ENCODE measurements at regions not wholly inside any gene's neighbourhood (a gene's known extent, or its start where the extent isn't known, plus 50 kb on each side); places are given as distances from the start of the nearest gene placed in this dataset.
A peak's percentile ranks its signal among the peaks of the same experiment; 100 is the strongest.

DNA sequence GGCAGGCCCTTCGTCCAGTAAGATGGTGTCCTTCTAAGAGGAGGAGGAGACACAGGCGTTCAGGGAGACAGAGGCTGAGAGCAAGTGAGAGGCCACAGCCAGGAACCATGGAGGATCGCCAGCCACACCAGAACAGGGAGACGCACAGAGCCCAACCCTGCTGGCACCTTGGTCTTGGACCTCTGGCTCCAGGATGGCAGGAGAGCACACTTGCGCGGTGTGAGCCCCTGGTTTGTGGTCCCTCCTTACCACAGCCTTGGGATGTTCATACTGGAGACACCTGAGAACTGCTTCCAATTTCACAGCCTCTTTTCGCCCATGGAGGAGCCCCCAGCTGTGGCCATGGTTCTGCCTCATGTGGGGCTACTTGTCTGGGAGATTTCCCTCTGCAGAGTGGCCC is 222.4 kb downstream of the DLL1 start:
- no peaks in the 10 kb centered on the region for H3K36me3 ChIP-seq
- H3K27ac ChIP-seq: no peak overlapping the region
- no peak overlapping the region for H3K4me3 ChIP-seq
- no peaks in the 10 kb centered on the region for H3K4me1 ChIP-seq
- H3K27me3 ChIP-seq: no peaks in the 10 kb centered on the region
- TF ChIP-seq CTCF (IDR thresholded peaks at IDR 0.05): no peak
- peaks cover 0 to 13% of the 10 kb centered on the region in 2 donors for H3K9me3 ChIP-seq
- DNase-seq (ENCODE audit: low spot score): no peak

DNA sequence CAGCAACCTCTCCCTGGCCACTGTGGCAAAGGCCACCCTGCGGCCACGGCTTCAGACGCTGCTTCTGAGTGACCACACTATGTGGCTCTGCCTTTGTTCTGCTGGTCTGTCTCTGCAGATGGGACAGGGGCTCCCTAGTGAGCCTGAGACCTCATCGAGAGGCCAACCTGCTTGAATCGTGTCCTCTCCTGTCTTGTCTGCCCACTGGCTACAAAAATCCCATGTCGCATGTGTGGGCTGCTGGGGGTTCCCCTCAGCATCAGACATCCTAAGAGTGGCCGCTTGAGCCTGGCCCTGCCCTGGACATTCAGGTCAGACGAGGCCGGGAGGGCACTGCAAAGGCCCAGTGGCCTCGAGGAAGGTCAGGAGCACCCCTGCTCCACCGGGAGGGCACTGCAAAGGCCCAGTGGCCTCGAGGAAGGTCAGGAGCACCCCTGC is 222.9 kb downstream of the DLL1 start:
- TF ChIP-seq CTCF (IDR thresholded peaks at IDR 0.05): no peak
- no peak for DNase-seq (ENCODE audit: low spot score)

GRCh38 chr6:170067181-170067641 is 223.7 kb downstream of the DLL1 start:
- H3K4me3 ChIP-seq: no peak overlapping the region
- peaks cover 0 to 13% of the 10 kb centered on the region in 2 donors for H3K9me3 ChIP-seq
- no peaks in the 10 kb centered on the region for H3K36me3 ChIP-seq
- no peak for TF ChIP-seq CTCF (IDR thresholded peaks at IDR 0.05)
- peak; percentile 43 for DNase-seq (ENCODE audit: low spot score)
- H3K27ac ChIP-seq: no peak overlapping the region
- H3K27me3 ChIP-seq: no peaks in the 10 kb centered on the region
- H3K4me1 ChIP-seq: no peaks in the 10 kb centered on the region

More for the DNA sequence above, 222.9 kb downstream of the DLL1 start:
- H3K4me1 ChIP-seq: no peaks in the 10 kb centered on the region
- no peaks in the 10 kb centered on the region for H3K36me3 ChIP-seq
- H3K27me3 ChIP-seq: no peaks in the 10 kb centered on the region
- peaks cover 0 to 13% of the 10 kb centered on the region in 2 donors for H3K9me3 ChIP-seq
- no peak overlapping the region for H3K27ac ChIP-seq
- no peak overlapping the region for H3K4me3 ChIP-seq

DNA sequence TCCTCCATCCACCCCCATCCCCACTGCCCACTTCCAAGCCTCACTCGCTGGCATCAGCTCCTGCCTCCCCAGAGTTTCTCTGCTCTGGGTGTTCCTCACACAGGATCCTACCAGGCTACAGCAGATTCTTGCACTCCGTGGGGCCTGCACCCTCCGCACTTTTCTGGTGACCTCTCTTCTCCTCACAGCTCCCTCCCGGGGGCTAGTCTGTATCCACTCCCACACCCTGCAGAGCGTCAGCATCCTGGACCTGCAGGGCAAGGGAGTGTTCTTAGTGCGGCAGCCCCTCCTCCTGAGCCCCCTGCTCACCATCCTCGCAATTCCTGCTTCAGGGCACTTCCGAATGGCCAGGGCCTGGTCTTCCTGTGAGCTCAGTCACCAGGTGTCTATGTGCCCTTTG is 224.2 kb downstream of the DLL1 start:
- H3K27me3 ChIP-seq: no peaks in the 10 kb centered on the region
- no peak for TF ChIP-seq CTCF (IDR thresholded peaks at IDR 0.05)
- no peaks in the 10 kb centered on the region for H3K36me3 ChIP-seq
- no peaks in the 10 kb centered on the region for H3K4me1 ChIP-seq
- peaks cover 0 to 13% of the 10 kb centered on the region in 2 donors for H3K9me3 ChIP-seq
- H3K27ac ChIP-seq: no peak overlapping the region
- H3K4me3 ChIP-seq: no peak overlapping the region
- DNase-seq (ENCODE audit: low spot score): no peak

- Histone ChIP-seq H3K36me3 (no peaks in the 10 kb centered on the region), H3K4me1 (no peaks in the 10 kb centered on the region), H3K4me3 (no peak overlapping the region), H3K9me3 (no peaks in the 10 kb centered on the region), H3K27me3 (no peaks in the 10 kb centered on the region), H3K27ac (no peak overlapping the region)
- peak; percentile 47 for DNase-seq (ENCODE audit: low spot score)
- TF ChIP-seq CTCF (IDR thresholded peaks at IDR 0.05): no peak
Observed at GRCh38 chr6:170063851-170064602, 226.9 kb downstream of the DLL1 start.

- TF ChIP-seq CTCF (IDR thresholded peaks at IDR 0.05): no peak
- H3K4me3 ChIP-seq: no peak overlapping the region
- peak; percentile 49 for DNase-seq (ENCODE audit: low spot score)
- no peaks in the 10 kb centered on the region for H3K4me1 ChIP-seq
- no peaks in the 10 kb centered on the region for H3K9me3 ChIP-seq
- no peak overlapping the region for H3K27ac ChIP-seq
- no peaks in the 10 kb centered on the region for H3K27me3 ChIP-seq
- no peaks in the 10 kb centered on the region for H3K36me3 ChIP-seq
Observed at GRCh38 chr6:170063431-170063830, 227.4 kb downstream of the DLL1 start.
